ENCODE measurements at regions not wholly inside any gene's neighbourhood (a gene's known extent, or its start where the extent isn't known, plus 50 kb on each side); places are given as distances from the start of the nearest gene placed in this dataset.

DNA sequence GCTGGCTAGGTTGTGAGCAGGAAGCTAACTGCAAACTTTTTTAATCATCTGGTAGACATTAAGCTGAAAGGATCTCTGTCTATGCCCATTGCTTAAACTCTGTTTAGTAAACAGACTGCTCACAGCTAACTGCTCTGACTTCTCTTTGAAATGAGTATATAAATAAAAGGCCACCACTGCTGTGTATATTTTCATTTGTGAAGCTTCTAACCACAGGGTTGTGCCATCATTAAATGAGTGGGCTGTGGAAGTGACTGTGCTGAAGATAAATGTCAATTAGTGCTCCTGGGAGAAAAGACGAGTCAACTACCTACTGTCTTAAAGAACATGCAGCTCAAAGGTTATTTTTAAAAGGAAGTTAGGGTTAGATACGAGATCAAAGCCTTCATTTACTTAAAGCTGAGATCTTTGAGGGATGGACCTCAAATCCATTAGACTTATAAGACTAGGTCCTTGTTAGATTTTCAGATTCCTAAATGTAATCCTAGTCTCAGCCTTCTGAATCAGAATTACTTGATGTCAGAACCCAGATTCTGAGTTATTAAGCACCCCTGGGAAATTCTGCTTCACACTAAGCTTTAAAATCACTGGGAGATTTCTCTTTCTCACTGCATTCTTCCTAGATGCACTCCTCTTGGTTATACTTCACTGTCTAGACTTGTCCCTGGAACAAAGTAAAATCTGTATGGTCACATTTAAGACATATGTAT lies 213.1 kb upstream of the FLRT2 start:
- no CpG with 5 or more reads among the region's 2 CpGs for WGBS (ENCODE audit: insufficient coverage, low lambda C conversion rate)
- Histone ChIP-seq H3K4me1 (ENCODE audit: control insufficient read depth, insufficient read depth, low read length) (no peaks in the 10 kb centered on the region), H3K27me3 (ENCODE audit: control insufficient read depth, insufficient read depth, low read length) (no peaks in the 10 kb centered on the region), H3K9me3 (ENCODE audit: control insufficient read depth, low read depth, low read length) (no peaks in the 10 kb centered on the region), H3K36me3 (ENCODE audit: control insufficient read depth, insufficient read depth, low read length) (no peaks in the 10 kb centered on the region), H3K27ac (ENCODE audit: low read length) (no peak overlapping the region), H3K4me3 (ENCODE audit: low read length) (no peak overlapping the region)
- no peak for DNase-seq

DNA sequence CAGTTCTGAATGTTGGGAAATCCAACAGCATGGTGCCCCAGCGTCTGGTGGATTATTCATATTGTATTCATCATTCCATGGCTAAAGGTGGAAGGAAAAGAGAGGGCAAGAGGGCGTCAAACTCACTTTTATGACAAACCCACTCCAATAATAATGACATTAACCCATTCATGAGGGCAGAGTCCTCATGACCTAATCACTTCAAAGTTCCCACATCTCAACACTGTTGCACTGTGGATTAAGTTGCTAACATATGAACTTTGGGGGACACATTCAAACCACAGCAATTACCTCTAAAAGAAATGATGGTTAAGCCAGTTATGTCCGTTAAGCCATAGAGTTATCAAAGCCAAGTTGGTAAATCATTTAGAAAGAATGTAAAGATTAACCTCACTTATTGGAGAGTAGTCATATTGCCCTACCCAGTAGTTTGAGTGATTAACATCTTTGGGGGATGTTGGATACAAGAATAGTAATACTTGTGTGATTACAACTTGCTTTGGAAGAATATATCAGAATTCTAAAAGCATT lies 212.4 kb upstream of the FLRT2 start:
- Histone ChIP-seq H3K27ac (ENCODE audit: low read length) (no peak overlapping the region), H3K4me3 (ENCODE audit: low read length) (no peak overlapping the region), H3K4me1 (ENCODE audit: control insufficient read depth, insufficient read depth, low read length) (no peaks in the 10 kb centered on the region), H3K27me3 (ENCODE audit: control insufficient read depth, insufficient read depth, low read length) (no peaks in the 10 kb centered on the region), H3K36me3 (ENCODE audit: control insufficient read depth, insufficient read depth, low read length) (no peaks in the 10 kb centered on the region), H3K9me3 (ENCODE audit: control insufficient read depth, low read depth, low read length) (no peaks in the 10 kb centered on the region)
- WGBS (ENCODE audit: insufficient coverage, low lambda C conversion rate): no CpG with 5 or more reads among the region's 3 CpGs
- DNase-seq: peak in 1 of 2 donors; percentile 20

DNA sequence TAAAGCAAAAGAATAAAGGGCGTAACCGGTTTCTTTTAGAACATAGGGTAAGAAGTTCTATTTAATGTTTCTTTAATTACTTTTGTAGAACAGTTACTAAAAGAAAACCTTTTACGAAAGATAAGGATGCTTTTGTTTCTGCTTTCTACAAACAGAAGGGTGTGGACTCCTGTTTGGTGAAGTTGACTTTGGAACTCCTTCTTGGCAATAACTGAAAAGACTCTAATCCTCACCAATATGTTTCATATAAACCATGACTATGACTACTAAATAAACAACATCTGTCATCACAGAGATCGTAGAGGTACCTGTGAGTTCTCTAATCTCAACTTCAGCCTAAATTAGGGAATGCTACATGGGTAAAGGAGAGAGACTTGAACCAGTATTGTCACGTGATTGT lies 210.8 kb upstream of the FLRT2 start:
- 92% methylated on average over 2 of the region's 5 CpGs for WGBS (ENCODE audit: insufficient coverage, low lambda C conversion rate)
- H3K27ac ChIP-seq (ENCODE audit: low read length): no peak overlapping the region
- no peaks in the 10 kb centered on the region for H3K27me3 ChIP-seq (ENCODE audit: control insufficient read depth, insufficient read depth, low read length)
- no peak for DNase-seq
- no peaks in the 10 kb centered on the region for H3K36me3 ChIP-seq (ENCODE audit: control insufficient read depth, insufficient read depth, low read length)
- no peaks in the 10 kb centered on the region for H3K4me1 ChIP-seq (ENCODE audit: control insufficient read depth, insufficient read depth, low read length)
- no peak overlapping the region for H3K4me3 ChIP-seq (ENCODE audit: low read length)
- no peaks in the 10 kb centered on the region for H3K9me3 ChIP-seq (ENCODE audit: control insufficient read depth, low read depth, low read length)

DNA sequence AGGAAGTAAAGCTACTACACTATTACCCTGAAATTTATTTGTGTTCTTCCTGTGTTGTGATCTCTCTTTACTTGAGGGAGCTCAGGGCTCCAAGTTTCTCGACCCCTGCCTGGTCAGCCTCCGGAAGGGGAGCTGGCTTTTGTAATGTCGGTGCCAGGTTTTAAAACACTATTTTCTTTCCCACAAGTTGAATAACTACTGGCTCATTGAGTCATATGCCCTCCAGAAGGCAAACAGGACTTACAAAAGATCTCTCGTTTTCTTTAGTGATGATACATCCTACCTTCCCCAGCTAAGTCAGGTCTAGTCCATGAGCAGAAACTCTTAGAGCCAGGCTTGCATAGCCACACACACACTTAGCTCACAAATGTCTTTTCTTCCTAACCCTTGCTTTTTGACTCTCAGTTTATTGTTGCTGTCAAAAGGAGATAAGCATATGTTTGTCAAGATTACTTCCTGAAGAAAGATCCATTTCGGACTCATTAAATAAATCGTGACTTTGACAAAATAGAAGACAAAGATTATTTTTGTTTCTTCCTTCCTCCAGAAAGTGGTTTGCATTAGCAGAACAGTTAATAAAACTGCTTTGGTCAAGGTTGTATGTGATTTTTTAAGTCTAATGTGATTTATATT lies 209.8 kb upstream of the FLRT2 start:
- DNase-seq: no peak
- 30% methylated on average over 3 of the region's 6 CpGs for WGBS (ENCODE audit: insufficient coverage, low lambda C conversion rate)
- H3K4me3 ChIP-seq (ENCODE audit: low read length): no peak overlapping the region

DNA sequence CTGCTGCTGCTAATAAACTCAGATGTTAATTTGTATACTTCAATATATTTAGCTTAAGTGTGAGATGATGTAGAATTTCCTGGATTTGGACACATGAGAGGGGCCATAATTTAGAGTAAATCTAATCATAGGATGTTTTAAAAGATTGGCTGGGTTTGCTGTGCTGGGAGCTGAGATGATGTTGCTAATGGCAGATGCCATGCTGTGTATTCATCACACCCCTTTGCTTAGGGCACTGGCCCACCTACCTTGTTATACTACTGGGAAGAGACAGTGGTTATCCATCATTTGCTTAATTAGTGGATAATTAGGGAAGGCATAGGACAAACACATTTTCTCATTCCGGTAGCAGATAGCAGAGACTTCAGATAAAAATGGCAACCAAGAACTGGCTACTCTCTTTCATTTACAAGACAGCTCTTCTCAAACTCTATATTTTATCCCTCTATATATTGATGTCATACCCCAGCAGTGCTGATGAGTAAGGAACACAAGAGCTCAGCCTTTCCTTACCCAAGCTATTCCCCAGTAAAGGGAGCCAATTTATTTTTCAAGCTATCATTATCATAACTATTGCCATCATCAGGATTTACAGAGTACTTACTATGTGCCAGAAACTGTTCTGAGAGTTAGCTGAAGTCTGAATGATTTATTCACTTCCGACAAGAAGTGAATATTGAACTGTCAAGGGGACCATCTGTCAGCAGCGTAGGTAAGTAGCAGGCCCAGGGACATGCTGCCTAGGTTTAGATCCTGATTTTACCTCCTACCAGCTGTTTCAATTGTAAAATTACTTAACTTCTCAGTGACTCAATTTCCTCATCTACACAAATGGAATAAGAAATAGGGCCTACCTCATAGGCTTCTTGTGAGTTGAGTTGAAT lies 204.6 kb upstream of the FLRT2 start:
- 100% methylated on average over 1 of the region's 3 CpGs for WGBS (ENCODE audit: insufficient coverage, low lambda C conversion rate)
- no peak overlapping the region for H3K27ac ChIP-seq (ENCODE audit: low read length)
- H3K4me3 ChIP-seq (ENCODE audit: low read length): no peak overlapping the region
- DNase-seq: no peak
- H3K27me3 ChIP-seq (ENCODE audit: control insufficient read depth, insufficient read depth, low read length): no peaks in the 10 kb centered on the region
- H3K4me1 ChIP-seq (ENCODE audit: control insufficient read depth, insufficient read depth, low read length): no peaks in the 10 kb centered on the region
- no peaks in the 10 kb centered on the region for H3K9me3 ChIP-seq (ENCODE audit: control insufficient read depth, low read depth, low read length)
- H3K36me3 ChIP-seq (ENCODE audit: control insufficient read depth, insufficient read depth, low read length): no peaks in the 10 kb centered on the region

More for the DNA sequence above, 209.8 kb upstream of the FLRT2 start:
- H3K4me1 ChIP-seq (ENCODE audit: control insufficient read depth, insufficient read depth, low read length): no peaks in the 10 kb centered on the region
- H3K9me3 ChIP-seq (ENCODE audit: control insufficient read depth, low read depth, low read length): no peaks in the 10 kb centered on the region
- no peaks in the 10 kb centered on the region for H3K27me3 ChIP-seq (ENCODE audit: control insufficient read depth, insufficient read depth, low read length)
- no peak overlapping the region for H3K27ac ChIP-seq (ENCODE audit: low read length)
- H3K36me3 ChIP-seq (ENCODE audit: control insufficient read depth, insufficient read depth, low read length): no peaks in the 10 kb centered on the region

DNA sequence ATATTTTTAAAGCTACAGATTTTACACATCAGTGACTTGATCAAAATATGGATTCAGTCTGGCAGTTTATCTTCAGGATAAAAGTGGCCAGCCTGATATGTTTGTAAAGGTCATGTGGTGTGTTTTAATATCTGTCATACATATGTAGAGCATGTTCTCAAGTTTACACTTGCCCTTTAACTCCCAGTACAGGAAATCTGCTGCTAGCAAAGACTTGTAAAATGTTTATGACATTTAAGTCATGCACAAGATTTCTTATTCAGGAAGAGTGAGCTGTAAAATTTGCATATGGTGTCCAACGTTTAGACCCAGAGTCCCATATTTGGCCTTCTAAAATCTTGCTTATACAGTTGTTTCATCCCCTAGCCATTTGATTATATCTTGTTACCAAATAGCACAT lies 197.5 kb upstream of the FLRT2 start:
- Histone ChIP-seq H3K9me3 (ENCODE audit: control insufficient read depth, low read depth, low read length) (no peaks in the 10 kb centered on the region), H3K4me1 (ENCODE audit: control insufficient read depth, insufficient read depth, low read length) (no peaks in the 10 kb centered on the region), H3K27ac (ENCODE audit: low read length) (no peak overlapping the region), H3K4me3 (ENCODE audit: low read length) (no peak overlapping the region), H3K36me3 (ENCODE audit: control insufficient read depth, insufficient read depth, low read length) (no peaks in the 10 kb centered on the region), H3K27me3 (ENCODE audit: control insufficient read depth, insufficient read depth, low read length) (no peaks in the 10 kb centered on the region)
- WGBS (ENCODE audit: insufficient coverage, low lambda C conversion rate): no CpG with 5 or more reads among the region's 1 CpG
- no peak for DNase-seq

DNA sequence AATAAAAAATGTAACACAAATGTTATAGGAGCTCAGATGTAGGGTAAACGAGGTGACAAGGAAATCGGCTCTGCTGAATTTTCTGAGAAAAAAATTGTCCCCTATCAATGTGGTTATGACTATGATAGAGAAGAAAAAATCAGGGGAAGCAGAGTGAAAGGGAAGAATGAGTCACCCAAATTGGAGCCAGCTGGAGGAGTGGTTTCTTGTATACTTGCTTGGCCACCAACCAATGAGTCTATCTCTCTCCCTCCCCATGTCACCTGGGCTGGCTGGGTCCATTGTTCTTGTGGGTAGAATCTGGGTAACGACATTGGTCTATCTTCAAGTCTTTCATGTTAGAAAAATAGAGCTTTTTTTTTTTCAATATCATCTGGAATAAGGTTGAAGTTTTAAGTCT lies 196.6 kb upstream of the FLRT2 start:
- no peaks in the 10 kb centered on the region for H3K4me1 ChIP-seq (ENCODE audit: control insufficient read depth, insufficient read depth, low read length)
- WGBS (ENCODE audit: insufficient coverage, low lambda C conversion rate): 93% methylated on average over 3 of the region's 3 CpGs
- DNase-seq: no peak
- no peak overlapping the region for H3K27ac ChIP-seq (ENCODE audit: low read length)
- H3K27me3 ChIP-seq (ENCODE audit: control insufficient read depth, insufficient read depth, low read length): no peaks in the 10 kb centered on the region
- no peaks in the 10 kb centered on the region for H3K9me3 ChIP-seq (ENCODE audit: control insufficient read depth, low read depth, low read length)
- H3K4me3 ChIP-seq (ENCODE audit: low read length): no peak overlapping the region
- no peaks in the 10 kb centered on the region for H3K36me3 ChIP-seq (ENCODE audit: control insufficient read depth, insufficient read depth, low read length)

DNA sequence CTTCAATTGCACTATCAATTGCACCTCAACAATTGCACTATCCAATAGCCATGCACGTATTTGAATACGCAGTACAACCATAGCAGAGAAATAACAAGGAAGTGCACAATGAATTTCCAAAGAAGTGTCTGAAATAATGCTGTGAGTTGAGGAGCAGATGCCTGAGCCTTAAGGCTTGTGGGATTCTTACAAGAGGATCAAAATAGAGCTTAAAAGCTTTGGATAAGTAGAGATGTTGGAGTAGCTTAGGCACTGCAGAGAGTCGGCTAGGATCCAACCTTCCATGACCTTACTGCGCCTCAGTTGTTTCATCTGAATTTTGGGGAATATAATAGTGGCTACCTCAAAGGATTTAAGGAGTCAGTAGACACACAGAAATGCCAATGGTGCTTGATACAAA lies 196.1 kb upstream of the FLRT2 start:
- Histone ChIP-seq H3K4me3 (ENCODE audit: low read length) (no peak overlapping the region), H3K27ac (ENCODE audit: low read length) (no peak overlapping the region), H3K9me3 (ENCODE audit: control insufficient read depth, low read depth, low read length) (no peaks in the 10 kb centered on the region), H3K4me1 (ENCODE audit: control insufficient read depth, insufficient read depth, low read length) (no peaks in the 10 kb centered on the region), H3K36me3 (ENCODE audit: control insufficient read depth, insufficient read depth, low read length) (no peaks in the 10 kb centered on the region), H3K27me3 (ENCODE audit: control insufficient read depth, insufficient read depth, low read length) (no peaks in the 10 kb centered on the region)
- WGBS (ENCODE audit: insufficient coverage, low lambda C conversion rate): 100% methylated on average over 3 of the region's 4 CpGs
- no peak for DNase-seq

DNA sequence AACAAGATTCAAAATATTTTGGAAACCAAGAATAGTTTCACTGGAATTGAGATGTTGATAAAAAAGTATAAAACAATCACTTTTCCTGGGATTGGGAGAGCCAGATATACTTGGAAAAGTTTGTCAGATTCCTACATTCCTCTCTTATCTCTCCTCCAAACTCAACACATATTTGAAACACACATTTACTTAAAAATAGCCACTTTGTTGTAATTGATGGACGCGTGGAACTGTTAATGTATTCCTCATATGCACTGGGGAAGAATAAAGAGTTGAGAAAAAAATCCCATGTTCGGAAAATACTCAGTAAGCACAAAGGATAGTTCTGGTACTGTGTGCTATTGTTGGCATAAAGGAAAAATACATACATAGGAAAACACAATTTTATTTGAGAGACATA lies 195.6 kb upstream of the FLRT2 start:
- H3K27ac ChIP-seq (ENCODE audit: low read length): no peak overlapping the region
- no peaks in the 10 kb centered on the region for H3K4me1 ChIP-seq (ENCODE audit: control insufficient read depth, insufficient read depth, low read length)
- H3K4me3 ChIP-seq (ENCODE audit: low read length): no peak overlapping the region
- no peak for DNase-seq
- no peaks in the 10 kb centered on the region for H3K27me3 ChIP-seq (ENCODE audit: control insufficient read depth, insufficient read depth, low read length)
- no CpG with 5 or more reads among the region's 3 CpGs for WGBS (ENCODE audit: insufficient coverage, low lambda C conversion rate)
- no peaks in the 10 kb centered on the region for H3K9me3 ChIP-seq (ENCODE audit: control insufficient read depth, low read depth, low read length)
- no peaks in the 10 kb centered on the region for H3K36me3 ChIP-seq (ENCODE audit: control insufficient read depth, insufficient read depth, low read length)

DNA sequence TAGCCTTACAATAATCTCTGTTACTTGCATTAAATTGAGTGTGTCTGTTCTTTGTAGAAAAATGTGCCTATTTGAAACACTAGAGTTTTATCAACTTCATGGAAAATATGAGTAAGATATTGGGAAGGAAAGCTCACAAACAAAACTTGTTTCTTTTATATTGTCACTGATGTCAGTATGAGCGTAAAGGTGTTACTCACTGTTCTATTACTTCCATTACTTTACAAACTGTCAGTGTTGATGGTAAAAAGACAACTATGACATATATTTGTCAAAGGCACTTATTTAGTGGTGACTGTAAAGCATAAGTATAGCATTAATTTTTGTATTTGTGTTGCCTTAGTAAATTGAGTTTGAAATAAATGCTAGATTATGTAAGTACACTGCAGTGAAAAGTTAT lies 193.7 kb upstream of the FLRT2 start:
- Histone ChIP-seq H3K4me3 (ENCODE audit: low read length) (no peak overlapping the region), H3K9me3 (ENCODE audit: control insufficient read depth, low read depth, low read length) (no peaks in the 10 kb centered on the region), H3K27ac (ENCODE audit: low read length) (no peak overlapping the region), H3K4me1 (ENCODE audit: control insufficient read depth, insufficient read depth, low read length) (no peaks in the 10 kb centered on the region), H3K27me3 (ENCODE audit: control insufficient read depth, insufficient read depth, low read length) (no peaks in the 10 kb centered on the region), H3K36me3 (ENCODE audit: control insufficient read depth, insufficient read depth, low read length) (no peaks in the 10 kb centered on the region)
- DNase-seq: no peak
- 100% methylated on average over 1 of the region's 1 CpG for WGBS (ENCODE audit: insufficient coverage, low lambda C conversion rate)
